ENCODE measurements at regions not wholly inside any gene's neighbourhood (a gene's known extent, or its start where the extent isn't known, plus 50 kb on each side); places are given as distances from the start of the nearest gene placed in this dataset.
"Not testable (repeated sequence)": the region's sequence is repeated elsewhere in the genome, so short reads cannot be mapped to it uniquely, and the experiment has no call there.

DNA sequence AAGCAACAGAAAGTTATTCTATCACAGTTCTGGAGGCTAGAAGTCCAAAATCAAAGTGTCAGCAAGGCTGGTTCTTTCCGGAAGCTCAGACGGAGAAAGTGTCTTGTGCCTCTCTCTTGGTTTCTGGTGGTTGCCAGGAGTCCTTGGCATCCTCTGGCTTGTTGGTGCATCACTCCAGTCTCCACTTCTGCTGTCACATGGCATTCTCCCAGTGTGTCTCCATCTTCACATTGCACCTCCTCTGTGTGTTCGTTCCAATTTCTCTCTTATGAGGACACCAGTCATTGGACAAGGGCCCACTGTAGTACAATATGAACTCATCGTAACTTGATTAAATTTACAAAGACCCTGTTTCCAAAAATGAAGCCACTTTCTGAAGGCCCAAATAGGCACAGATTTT is 175.4 kb upstream of the ATP5MC3 start:
- no peak for DNase-seq (ENCODE audit: low read depth in 3 of 3)

DNA sequence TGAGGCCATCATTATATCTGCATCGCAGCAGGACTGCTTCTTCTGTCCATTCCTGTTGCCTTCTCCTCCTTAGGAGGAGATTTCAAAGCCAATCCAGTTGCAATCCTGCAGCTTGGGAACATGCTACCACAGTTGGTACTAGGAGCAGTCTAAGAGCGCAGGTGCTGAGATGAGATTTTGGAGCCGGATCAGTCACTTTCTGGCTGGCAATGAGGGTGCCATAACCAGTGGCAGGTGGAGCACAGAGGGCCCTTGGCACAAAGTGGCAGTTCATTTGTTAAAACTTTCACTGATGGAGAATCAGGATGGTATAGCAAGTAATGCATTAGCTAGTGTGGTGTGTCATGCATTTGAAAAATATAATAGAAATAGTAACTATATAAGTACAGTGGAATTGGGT is 173.7 kb upstream of the ATP5MC3 start:
- DNase-seq (ENCODE audit: low read depth in 3 of 3): no peak

DNA sequence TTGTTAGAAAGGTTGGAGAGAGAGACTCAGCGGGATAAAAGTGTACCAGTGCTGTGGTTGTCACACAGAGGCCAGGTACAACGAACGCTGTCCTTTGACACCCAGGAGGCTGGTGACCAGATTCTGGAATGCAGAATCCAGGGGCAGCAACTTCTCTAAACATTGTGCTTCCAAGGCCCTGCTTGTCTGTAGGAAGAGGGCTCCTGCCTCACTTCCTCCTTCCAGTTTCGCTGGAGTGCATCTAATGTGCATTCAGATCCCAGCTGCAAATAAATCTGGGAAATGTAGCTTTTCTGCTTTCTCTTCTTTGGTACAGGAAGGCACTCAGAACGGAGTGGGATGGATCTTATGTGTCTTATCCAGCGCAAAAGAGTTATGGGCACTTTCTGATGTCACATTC is 171.8 kb upstream of the ATP5MC3 start:
- no peak for DNase-seq (ENCODE audit: low read depth in 3 of 3)

DNA sequence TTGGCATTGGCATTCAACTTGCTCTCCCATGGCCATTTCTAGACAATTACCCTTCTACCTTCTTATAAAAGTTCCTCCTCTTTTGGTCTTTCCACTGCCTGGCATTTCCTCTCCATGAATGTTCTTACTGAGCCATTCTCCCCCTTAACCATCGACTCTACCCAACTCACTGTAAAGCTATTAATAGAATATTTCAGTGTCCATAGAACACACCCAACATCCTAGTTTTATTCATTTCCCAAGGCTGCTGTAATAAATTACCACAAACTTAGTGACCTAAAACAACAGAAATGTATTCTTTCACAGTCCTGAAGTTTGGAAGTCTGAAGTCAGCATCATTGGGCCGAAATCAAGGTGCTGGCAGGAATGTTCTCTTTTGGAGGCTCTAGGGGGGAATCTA is 170.0 kb upstream of the ATP5MC3 start:
- no peak for DNase-seq (ENCODE audit: low read depth in 3 of 3)

DNA sequence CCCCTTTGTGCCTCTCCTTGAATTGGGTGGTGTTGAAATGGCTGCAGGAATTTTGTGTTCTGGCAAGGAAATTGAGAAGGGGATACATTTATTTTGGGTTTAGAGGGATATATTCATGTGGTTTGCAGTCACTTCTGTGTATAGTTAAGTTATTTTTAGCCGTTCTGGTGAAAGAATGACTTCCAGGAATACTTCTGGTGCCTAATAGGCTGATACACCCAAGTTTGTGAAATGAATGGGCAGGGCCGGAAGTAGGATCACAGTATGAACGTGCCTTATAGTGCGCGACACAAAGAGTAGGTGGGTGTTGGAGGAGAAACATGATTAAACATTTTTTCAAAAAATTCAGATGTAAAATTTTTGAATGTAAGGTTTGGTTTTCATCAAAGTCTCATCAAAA is 168.6 kb upstream of the ATP5MC3 start:
- no peak for DNase-seq (ENCODE audit: low read depth in 3 of 3)

DNA sequence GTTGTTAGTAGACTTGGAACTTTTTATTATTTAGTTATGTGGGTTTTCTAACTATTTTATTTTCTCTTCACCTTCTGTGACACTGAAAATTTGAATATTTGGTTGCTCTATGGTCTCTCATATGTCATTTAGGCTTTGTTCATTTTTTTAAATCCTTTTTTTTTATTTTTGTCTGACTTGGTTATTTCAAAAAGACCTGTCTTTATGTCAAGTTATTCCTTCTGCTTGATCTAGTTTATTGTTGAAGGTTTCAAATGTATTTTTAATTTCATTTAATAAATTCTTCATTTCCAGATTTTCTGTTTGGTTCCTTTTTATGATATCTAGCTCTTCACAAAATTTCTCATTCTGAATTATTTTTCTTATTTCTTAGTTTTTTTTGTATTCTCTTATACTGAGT is 160.6 kb upstream of the ATP5MC3 start:
- DNase-seq (ENCODE audit: low read depth in 3 of 3): no peak

DNA sequence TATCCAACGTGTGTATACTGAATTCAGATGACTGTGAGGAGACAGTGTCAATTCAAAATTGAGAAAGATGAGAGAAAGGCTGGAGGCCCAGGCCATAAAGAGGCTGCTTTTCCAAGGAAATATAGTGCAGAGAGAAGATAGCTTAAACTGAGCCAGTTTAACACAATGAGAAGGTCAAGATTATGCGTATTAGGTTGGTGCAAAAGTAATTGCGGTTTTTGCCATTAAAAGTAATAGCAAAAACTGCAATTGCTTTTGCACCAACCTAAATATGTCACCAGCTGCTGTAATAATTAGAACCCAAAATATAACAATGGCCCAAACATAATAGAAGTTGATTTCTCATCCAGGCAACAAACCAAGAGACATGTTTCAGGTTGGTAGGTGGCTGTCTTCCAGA is 148.7 kb upstream of the ATP5MC3 start:
- DNase-seq (ENCODE audit: low read depth in 3 of 3): no peak

DNA sequence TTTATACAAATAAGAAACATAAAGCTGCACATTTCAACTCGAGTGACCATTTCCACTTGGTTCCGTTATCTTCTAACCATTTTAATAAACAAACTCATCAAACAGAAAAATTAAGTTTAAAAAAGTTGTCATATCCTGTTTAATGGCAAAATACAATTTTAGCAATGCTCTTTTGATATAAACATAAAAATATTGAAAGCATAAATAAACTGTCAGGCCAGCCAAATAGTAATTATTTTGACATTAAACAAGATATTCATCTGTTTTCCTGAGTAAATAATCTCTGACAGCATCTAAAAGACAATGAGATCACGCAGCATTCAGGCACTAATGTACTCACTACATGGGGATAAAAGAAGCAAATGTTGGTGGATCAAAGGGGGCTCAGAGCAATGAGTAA is 145.3 kb upstream of the ATP5MC3 start:
- DNase-seq (ENCODE audit: low read depth in 3 of 3): no peak

DNA sequence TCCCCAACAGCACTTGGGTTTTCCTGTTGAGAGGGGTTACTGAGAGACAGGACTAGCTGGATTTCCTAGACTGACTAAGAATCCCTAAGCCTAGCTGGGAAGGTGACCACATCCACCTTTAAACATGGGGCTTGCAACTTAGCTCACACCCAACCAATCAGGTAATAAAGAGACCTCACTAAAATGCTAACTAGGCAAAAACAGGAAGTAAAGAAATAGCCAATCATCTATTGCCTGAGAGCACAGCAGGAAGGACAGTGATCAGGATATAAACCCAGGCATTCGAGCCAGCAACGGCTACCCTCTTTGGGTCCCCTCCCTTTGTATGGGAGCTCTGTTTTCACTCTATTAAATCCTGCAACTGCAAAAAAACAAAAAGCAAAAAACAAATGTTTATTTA is 144.7 kb upstream of the ATP5MC3 start:
- not testable (repeated sequence) for DNase-seq (ENCODE audit: low read depth in 3 of 3)

DNA sequence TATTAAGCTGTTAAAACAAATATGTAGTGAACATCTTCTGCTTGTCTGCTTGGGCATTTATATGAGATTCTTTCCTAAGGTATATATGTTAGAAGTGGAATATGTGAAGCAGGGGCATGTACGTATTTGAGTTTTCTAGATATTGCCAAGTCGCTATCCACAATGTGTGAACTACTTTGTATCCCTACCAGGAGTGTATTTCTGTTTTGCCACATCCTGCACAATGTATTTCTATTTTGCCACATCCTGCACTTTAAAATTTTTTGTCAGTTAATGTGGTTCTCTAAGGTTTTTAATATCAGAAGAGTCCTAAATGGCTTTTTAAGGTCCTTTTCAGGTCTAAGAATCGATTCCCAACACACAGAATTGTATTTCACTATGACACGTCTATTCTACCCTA is 141.7 kb upstream of the ATP5MC3 start:
- DNase-seq (ENCODE audit: low read depth in 3 of 3): no peak

DNA sequence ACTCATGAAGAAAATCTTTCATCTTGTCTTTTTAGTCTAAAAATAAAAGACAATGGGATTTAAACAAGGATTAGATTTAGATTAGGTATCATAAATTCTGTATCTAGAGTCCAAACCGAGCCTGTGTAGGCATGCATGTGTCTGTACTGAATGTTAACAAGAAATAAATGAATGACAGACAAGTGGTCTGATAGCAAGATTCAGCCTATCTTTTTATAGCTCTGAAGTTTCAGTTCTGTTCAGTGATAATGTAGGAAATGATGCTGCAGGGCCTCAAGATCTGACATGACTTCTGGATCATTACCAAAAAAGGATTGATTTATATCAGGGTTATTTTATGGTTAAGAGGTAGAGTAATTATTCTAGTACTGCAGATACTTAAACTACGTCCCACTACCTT is 137.0 kb upstream of the ATP5MC3 start:
- no peak for DNase-seq (ENCODE audit: low read depth in 3 of 3)

DNA sequence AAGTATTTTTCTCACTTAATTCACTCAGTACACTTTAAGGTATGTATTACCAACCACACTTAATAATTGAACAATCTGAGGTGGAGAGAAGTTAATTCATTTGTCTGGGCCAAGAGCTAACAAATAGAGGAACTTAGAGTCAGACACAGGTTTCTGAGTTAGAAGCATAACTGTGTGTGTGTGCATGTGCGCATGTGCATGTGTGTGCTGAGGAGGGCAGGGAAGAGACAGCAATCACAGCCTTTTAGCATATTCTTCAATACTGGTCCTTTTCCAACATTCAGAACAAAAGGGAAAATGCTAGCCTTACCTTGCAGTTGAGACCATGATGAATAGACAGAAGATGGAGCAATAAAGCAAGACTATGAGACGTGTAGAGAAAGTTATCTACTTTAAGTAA is 136.2 kb upstream of the ATP5MC3 start:
- DNase-seq (ENCODE audit: low read depth in 3 of 3): no peak

DNA sequence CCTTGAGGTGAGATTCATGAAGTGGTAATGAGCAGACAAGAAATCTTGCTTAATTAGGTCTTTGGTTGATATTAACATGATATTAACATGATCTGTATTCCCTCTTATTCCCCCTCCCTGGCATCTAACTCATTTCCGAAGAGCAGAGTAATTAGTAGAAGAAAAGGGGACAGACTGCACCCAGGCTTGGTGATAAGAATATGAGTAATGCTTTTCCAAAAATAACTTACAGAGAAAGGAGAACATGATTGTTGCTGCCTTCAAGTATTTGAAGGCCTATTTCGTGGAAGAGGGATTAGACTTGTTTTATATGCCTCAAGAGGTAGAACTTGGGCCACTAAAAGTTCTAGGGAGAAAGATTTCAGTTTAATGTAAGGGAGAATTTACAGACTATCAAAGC is 130.6 kb upstream of the ATP5MC3 start:
- no peak for DNase-seq (ENCODE audit: low read depth in 3 of 3)

DNA sequence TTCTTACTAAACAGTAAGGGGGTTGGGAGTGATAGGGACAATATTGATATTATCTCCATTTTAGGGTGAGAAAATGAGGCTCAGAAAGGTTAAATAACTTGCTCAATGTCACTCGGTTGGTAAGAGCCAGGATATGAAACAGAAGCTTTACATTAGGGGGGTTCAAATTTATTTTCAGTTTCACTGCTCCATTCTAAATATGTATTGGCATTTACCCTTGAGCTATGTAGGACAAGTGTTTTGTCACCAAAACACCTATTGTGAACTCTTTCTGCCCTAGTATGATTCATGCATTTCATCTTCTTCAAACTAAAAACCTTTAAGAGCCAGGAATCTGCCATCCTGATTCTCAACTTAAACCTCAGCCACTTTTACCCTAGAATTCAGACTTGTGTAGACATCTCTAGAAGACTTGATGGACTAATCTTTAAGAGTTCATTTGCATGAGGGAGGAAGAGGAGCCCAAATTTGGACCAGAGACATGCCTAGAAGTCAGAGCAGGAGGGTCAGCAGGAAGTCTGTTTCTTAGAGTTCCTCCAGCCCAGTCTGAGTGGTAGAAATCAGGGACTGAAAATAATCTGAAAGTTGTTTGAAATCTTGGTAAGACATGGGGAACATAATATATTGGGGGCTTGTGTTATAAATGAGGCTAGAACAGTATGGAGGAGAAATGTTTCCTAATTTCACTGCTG is 129.4 kb upstream of the ATP5MC3 start:
- DNase-seq (ENCODE audit: low read depth in 3 of 3): no peak

DNA sequence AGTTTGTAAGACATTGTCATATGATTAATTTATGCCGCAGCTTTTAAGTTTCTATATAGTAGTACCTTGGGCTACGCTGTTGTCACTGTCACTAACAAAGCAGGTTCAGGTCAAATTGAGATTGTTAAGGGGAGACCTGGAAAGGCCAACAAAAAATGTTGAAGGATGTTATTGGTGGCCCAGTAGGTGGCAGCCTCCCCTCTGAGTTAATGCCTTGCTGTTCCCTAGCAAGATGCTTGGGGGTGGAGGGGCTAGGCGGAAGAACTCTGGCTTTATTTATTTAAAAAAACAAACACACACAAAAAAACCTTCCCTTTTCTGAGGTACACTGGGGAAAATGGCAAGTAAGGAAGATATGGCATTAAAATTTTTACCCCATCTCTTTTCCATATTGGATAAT is 128.3 kb upstream of the ATP5MC3 start:
- no peak for DNase-seq (ENCODE audit: low read depth in 3 of 3)

DNA sequence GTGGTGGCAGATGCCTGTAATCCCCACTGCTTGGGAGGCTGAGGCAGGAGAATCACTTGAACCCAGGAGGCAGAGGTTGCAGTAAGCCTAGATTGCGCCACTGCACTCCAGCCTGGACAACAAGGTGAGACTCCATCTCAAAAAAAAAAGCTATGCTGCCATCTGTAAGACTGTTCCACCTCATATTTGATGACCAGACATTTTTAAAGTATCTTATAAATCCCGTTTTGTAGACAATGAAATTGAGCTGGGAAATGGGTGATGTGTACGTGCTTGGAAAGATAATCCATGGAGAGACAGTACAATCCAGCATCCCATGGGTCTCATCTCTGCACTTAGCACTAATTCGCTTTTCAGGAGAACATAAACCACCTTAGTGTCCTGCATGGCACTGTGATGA is 126.5 kb upstream of the ATP5MC3 start:
- no peak for DNase-seq (ENCODE audit: low read depth in 3 of 3)

DNA sequence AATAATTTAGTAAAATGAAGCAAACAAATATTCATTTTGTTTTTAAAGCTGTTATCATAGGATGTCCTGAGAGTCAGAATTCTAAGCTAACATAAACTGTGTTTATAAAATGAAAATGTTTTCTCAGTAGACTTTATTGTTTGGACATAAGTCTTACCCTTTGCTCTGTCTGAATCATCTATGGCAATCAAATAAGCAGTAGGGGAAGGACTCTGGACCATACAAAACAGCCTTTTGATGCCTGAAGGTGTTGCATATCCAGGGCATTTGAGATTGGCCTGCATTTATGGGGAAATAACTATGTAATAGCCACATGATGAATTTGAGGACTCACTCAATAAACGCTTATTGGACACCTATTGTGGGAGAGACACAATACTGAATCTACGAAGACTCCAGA is 123.0 kb upstream of the ATP5MC3 start:
- no peak for DNase-seq (ENCODE audit: low read depth in 3 of 3)

DNA sequence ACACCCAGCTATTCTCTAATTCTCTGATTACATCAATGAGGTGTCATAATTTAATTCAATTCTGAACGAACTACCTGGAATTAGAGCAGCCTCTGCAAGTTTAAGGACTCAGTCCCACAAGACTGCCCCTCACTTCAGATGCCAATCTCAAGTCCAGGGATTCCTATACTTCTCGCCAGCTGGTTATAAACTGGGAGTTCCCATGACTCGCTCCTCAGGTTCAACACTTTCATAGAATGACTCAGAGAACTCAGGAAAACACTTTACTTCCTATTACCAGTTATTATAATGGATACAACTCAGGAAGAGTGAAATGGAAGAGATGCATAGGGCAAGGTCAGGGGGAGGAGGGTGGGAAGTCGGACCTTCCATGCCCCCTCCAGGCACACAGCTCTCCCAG is 112.3 kb upstream of the ATP5MC3 start:
- no peak for DNase-seq (ENCODE audit: low read depth in 3 of 3)

DNA sequence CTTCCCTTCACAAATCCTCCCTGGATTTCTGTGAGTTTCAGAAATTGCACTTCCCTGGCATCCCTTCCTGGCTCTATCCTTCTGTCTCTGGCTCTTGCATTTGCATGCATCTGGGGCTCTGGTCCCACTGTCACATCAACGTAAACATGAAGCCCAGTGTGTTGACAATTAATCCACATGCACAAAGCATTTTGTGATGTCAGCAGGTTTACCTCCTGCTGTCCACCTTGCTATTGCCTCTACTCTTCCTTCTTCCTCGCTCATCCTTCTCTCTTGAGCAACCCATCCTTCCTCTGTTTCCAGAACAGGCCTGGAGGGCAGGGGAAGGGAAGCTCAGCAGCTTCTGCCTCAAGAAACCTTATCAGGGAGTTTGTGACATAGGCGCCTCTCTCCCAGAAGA is 111.7 kb upstream of the ATP5MC3 start:
- no peak for DNase-seq (ENCODE audit: low read depth in 3 of 3)

DNA sequence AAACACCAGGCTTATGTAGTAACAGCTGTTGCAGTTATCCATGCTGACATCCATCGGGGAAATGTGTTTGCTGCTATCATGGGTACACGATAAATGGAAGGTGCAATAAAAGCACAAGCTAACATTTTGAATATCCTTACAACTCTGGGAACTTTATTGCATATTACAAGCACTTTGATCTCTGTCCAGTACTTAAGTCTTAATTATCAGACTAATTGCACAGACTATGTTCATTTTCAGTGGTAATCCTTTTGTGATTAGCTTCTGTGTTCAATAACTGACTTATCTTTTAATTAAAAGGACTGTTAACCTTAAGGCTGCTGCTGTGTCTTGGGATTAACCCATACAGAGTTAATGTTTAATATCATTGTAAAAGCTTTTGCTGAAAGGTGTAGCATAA is 101.4 kb upstream of the ATP5MC3 start:
- no peak for DNase-seq (ENCODE audit: low read depth in 3 of 3)

DNA sequence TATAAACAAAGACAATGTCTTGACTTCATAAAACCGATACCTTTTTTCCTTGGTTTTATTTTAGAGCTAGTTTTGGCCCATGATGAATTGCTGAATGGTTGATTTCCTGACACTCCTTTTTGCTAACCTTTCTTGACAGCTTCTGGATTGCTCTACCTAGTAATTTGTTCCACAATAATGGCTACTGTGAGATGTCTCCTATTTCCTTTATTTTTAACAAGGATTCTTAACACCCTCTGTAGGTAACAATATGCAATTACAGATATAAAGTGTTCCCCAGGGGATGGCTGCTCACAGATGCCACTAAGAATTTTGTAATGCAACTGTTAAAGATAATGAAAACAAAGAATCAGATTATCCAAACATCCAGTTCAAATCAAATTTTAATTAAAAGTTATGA is 100.8 kb upstream of the ATP5MC3 start:
- no peak for DNase-seq (ENCODE audit: low read depth in 3 of 3)

DNA sequence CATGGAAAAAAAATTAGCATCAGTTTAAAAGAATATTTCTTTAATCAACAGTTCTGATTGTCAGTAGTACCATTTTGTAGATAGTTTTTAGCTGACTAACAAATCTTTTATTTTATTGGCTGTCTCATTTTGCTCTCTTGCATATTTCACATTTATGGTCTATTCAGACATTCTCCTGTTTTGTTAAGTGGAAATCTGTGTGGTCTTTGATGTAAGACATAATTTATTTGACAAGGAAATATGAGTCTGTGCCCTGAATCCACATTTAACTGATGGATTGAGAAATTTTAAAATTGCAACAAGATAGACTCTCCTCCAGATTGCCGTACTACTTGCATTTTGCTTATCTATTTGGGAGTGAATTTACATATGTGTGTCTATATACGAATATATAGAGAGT is 96.3 kb upstream of the ATP5MC3 start:
- no peak for DNase-seq (ENCODE audit: low read depth in 3 of 3)

DNA sequence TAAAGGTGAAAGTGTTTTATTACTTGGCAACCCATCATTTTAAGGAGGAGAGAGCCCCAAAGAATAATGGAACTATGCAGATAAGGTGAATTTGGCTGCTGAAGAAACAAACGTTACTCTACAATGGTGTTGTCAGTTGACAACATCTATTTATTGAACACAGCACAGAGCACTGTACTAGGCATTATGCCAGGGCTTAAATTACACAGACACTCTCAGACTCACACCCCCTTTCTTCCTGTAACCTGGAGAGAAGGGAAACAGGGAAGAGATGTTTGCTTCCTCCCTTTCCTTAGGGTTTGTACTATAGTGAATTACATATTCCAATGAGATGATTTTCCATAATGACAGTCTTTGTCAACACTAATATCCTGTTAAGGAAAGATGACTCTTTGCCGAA is 94.0 kb upstream of the ATP5MC3 start:
- no peak for DNase-seq (ENCODE audit: low read depth in 3 of 3)

DNA sequence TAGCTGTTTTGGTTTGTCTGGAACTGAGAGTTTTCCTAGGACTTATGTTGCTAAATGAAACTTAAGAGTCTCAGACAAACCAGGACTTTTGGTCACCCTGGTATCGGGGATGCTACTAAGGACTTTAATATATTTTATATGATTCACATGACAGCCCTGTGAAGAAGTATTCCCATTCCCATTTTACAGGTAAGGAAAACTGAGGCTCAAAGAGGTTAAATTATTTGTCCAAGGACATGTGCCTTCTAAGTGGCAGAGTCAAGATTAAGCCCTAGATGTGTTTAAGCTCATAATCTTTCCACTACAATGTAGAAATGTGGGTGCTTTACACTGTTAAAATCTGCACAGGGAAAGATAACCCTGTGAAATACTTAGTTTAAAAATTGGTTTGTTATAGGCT is 77.7 kb upstream of the ATP5MC3 start:
- no peak for DNase-seq (ENCODE audit: low read depth in 3 of 3)
